CD4-positive, alpha-beta memory T cell (primary cell): ENCODE measurements at regions not wholly inside any gene's neighbourhood (a gene's known extent, or its start where the extent isn't known, plus 50 kb on each side); places are given as distances from the start of the nearest gene placed in this dataset.

Experiments used
- CTCF ChIA-PET: fragments of 350-600 bp; sonication (Branson Sonifier 250); formaldehyde crosslinking; loops from one replicate; lab custom pipeline; 2021; ENCODE audit warnings: inconsistent platforms; ENCODE audit not compliant: partially characterized antibody; lab: Charles Lee
- POLR2A ChIA-PET: fragments of 350-600 bp; sonication (Branson Sonifier 250); formaldehyde crosslinking; loops from one replicate; lab custom pipeline; 2021; ENCODE audit not compliant: partially characterized antibody; lab: Charles Lee
- DNase-seq, 5 donors: peaks; one replicate each; pipeline versions ENCODE4 v3.0.0 to v3.0.0-alpha.2; 2020 to 2022; ENCODE audit warnings: mixed read lengths in 1 of 5
- H3K27ac ChIP-seq: one replicate; pipeline ENCODE4 v1.7.0; 2013; ENCODE audit warnings: low read depth, low read length
- H3K27me3 ChIP-seq: 2 replicates; pipeline ENCODE4 v1.7.0; 2013; ENCODE audit warnings: mild to moderate bottlenecking, low read length, moderate library complexity; ENCODE audit not compliant: insufficient read depth
- H3K36me3 ChIP-seq: 2 replicates; pipeline ENCODE4 v1.7.0; 2013; ENCODE audit warnings: mild to moderate bottlenecking, low read length, moderate library complexity; ENCODE audit not compliant: insufficient read depth
- H3K4me1 ChIP-seq: 2 replicates; pipeline ENCODE4 v1.7.0; 2013; ENCODE audit warnings: mild to moderate bottlenecking, low read length, moderate library complexity; ENCODE audit not compliant: insufficient read depth
- H3K4me3 ChIP-seq, 2 donors: one replicate each; pipeline ENCODE4 v1.7.0; 2013; ENCODE audit warnings: low read length in 2 of 2, mild to moderate bottlenecking in 1 of 2
- H3K9me3 ChIP-seq, 2 donors: one replicate each; pipeline ENCODE4 v1.7.0; 2013; ENCODE audit warnings: low read length in 2 of 2, control low read depth in 1 of 2; ENCODE audit not compliant: control insufficient read depth in 1 of 2
- H3K27ac Mint-ChIP-seq, 7 donors: one replicate each; pipeline ENCODE4 v1.8.0; 2020 to 2021; ENCODE audit warnings: mixed read lengths in 7 of 7, mild to moderate bottlenecking in 6 of 7, inconsistent platforms in 3 of 7, moderate library complexity in 3 of 7
- H3K27me3 Mint-ChIP-seq, 2 donors: one replicate each; pipeline ENCODE4 v1.8.0; 2020 to 2021; ENCODE audit warnings: mixed read lengths in 2 of 2
- H3K36me3 Mint-ChIP-seq, 2 donors: one replicate each; pipeline ENCODE4 v1.8.0; 2020 to 2021; ENCODE audit warnings: mixed read lengths in 2 of 2, inconsistent platforms in 1 of 2, mild to moderate bottlenecking in 1 of 2
- H3K4me1 Mint-ChIP-seq, 4 donors: one replicate each; pipeline ENCODE4 v1.8.0; 2020 to 2021; ENCODE audit warnings: mixed read lengths in 4 of 4, mild to moderate bottlenecking in 1 of 4
- H3K4me3 Mint-ChIP-seq, 8 donors: one replicate each; pipeline ENCODE4 v1.8.0; 2020 to 2021; ENCODE audit warnings: mixed read lengths in 8 of 8, mild to moderate bottlenecking in 7 of 8, moderate library complexity in 6 of 8, inconsistent platforms in 3 of 8
- H3K9me3 Mint-ChIP-seq, 8 donors: one replicate each; pipeline ENCODE4 v1.8.0; 2020 to 2021; ENCODE audit warnings: mixed read lengths in 8 of 8, mild to moderate bottlenecking in 5 of 8, inconsistent platforms in 3 of 8, moderate library complexity in 1 of 8
- intact Hi-C: fragments of 100-400 bp; cut with micrococcal nuclease; formaldehyde crosslinking; loops from one replicate; pipeline ENCODE4 v1.15.1; 2023

DNA sequence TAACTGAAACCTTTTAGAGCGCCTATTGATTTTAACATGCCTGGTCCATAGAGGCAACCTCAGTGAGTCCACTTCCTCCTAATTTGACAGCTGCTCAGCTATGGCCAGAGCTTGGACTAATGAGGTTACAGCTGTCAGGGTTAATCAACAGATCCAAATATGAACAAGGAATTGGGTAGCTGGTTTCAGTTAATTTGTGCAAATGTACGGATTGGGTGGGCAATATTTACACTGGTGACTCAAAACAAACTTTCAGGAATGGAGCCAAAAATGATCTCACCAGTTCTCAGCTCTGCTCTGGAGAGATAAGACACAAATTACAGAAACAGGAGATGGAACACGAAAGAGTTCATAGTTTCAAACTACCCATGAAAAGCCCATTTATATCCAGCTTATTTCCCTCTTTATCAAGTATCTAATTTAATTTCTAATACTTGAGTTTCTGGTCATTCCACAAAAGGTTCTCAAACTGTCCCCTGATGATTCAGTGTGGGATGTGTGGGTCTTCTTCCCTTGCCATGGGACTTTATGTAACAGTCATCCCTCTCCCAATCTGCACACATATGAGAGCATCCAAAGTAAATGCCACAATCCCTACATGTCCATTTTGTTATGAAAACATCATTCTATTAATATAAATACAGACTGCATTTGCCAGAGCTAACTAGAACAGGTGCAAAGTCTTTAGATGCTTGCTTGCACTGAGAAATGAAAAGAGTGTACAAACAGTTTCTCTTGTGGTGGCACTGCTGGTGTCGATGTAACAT is 149.9 kb downstream of the RPS12 start:
- DNase-seq, result no peak
- Mint-ChIP-seq H3K27ac (no peak overlapping the region), H3K4me1 (no peaks in the 10 kb centered on the region), H3K36me3 (no peaks in the 10 kb centered on the region), H3K4me3 (no peak overlapping the region), H3K9me3 (no peaks in the 10 kb centered on the region), H3K27me3 (peaks cover 6 to 13% of the 10 kb centered on the region in 2 donors)
- intact Hi-C loops, result loop anchor here (5.0 kb wide), 1 partner anchor 1133 kb away; no protein-coding TSS in a partner anchor
- H3K4me1 ChIP-seq, result no peaks in the 10 kb centered on the region
- ChIA-PET POLR2A (no interaction called here), CTCF (interaction anchor here (1.2 kb wide), 1 partner anchor 11 kb away, joined by 4 read pairs; no protein-coding TSS in a partner anchor)
- H3K36me3 ChIP-seq, result no peaks in the 10 kb centered on the region
- H3K9me3 ChIP-seq, result no peaks in the 10 kb centered on the region
- H3K27ac ChIP-seq, result no peak overlapping the region
- no peak overlapping the region for H3K4me3 ChIP-seq
- H3K27me3 ChIP-seq, result no peaks in the 10 kb centered on the region

DNA sequence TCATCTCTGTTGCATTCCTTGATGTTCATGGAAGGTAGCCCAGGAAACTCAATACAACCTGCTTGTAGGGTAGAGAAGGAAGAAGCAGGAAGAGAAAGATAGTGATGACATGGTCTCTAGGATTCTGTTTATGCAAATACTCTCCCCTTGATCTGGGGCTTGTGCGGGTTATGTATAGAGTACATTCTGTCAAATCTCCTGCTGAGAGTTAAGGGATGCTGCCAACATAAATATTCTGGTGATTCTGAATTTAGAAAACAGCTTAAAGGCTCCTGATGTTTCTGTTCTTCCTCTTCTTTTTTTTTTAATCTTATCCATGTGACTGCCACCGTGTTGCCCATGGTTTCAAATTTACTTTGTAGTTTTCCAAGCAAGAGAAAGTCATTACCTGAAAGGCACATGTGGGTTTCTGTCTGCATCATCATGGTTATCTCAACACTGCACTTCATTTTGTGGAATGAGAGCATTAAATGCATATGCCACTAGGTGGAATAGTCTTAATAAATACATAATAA is 150.6 kb downstream of the RPS12 start:
- peaks cover 6 to 15% of the 10 kb centered on the region in 2 donors for H3K27me3 Mint-ChIP-seq
- H3K9me3 ChIP-seq, result no peaks in the 10 kb centered on the region
- no peaks in the 10 kb centered on the region for H3K9me3 Mint-ChIP-seq
- no peaks in the 10 kb centered on the region for H3K4me1 Mint-ChIP-seq
- no peak overlapping the region for H3K4me3 ChIP-seq
- CTCF ChIA-PET, result interaction anchor here (1.2 kb wide), 1 partner anchor 10 kb away, joined by 4 read pairs; no protein-coding TSS in a partner anchor
- no peak overlapping the region for H3K27ac Mint-ChIP-seq
- H3K4me3 Mint-ChIP-seq, result no peak overlapping the region
- H3K27ac ChIP-seq, result no peak overlapping the region
- H3K27me3 ChIP-seq, result no peaks in the 10 kb centered on the region
- intact Hi-C loops, result loop anchor here (5.0 kb wide), 1 partner anchor 1132 kb away; no protein-coding TSS in a partner anchor
- no peaks in the 10 kb centered on the region for H3K4me1 ChIP-seq
- H3K36me3 ChIP-seq, result no peaks in the 10 kb centered on the region
- POLR2A ChIA-PET, result no interaction called here
- DNase-seq, result no peak
- no peaks in the 10 kb centered on the region for H3K36me3 Mint-ChIP-seq

GRCh38 chr6:132967871-132968270 is 153.5 kb downstream of the RPS12 start:
- Histone ChIP-seq H3K4me1 (no peaks in the 10 kb centered on the region), H3K36me3 (no peaks in the 10 kb centered on the region), H3K9me3 (no peaks in the 10 kb centered on the region), H3K27me3 (no peaks in the 10 kb centered on the region), H3K4me3 (no peak overlapping the region), H3K27ac (no peak overlapping the region)
- intact Hi-C loops, result no loop called here
- Mint-ChIP-seq H3K4me3 (no peak overlapping the region), H3K27ac (no peak overlapping the region), H3K4me1 (no peaks in the 10 kb centered on the region), H3K27me3 (peaks cover 6 to 10% of the 10 kb centered on the region in 2 donors), H3K36me3 (no peaks in the 10 kb centered on the region), H3K9me3 (no peaks in the 10 kb centered on the region)
- DNase-seq, result no peak
- CTCF ChIA-PET, result no interaction called here
- POLR2A ChIA-PET, result no interaction called here

DNA sequence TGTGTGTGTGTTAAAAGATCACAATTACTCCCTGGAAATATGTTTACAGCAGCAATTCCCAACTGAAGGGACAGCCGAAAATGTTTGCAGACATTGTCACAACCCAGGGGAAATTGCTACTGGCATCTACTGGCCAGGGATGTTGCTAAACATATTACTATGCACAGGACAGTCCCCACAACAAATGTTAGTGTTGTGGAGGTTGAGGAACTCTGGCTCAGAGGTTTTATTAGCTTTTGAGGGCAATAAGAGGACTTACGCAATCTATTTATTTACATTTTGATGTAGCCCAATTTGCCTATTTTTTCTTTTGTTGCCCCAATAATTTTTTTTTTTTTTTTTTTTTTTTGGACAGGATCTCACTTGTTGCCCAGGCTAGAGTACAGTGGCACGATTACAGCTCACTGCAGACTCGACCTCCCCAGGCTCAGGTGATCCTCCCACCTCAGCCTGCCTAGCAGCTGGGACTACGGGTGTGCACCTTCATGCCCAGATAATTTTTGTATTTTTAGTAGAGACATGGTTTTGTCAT is 154.1 kb downstream of the RPS12 start:
- H3K4me1 Mint-ChIP-seq, result no peaks in the 10 kb centered on the region
- intact Hi-C loops, result no loop called here

GRCh38 chr6:132969196-132969595 is 154.8 kb downstream of the RPS12 start:
- H3K4me1 Mint-ChIP-seq, result no peaks in the 10 kb centered on the region
- Histone ChIP-seq H3K36me3 (no peaks in the 10 kb centered on the region), H3K4me1 (no peaks in the 10 kb centered on the region), H3K27ac (no peak overlapping the region), H3K9me3 (no peaks in the 10 kb centered on the region), H3K27me3 (no peaks in the 10 kb centered on the region), H3K4me3 (no peak overlapping the region)
- no peak for DNase-seq
- peaks cover 6% of the 10 kb centered on the region in 2 donors for H3K27me3 Mint-ChIP-seq
- H3K4me3 Mint-ChIP-seq, result no peak overlapping the region
- CTCF ChIA-PET, result no interaction called here
- intact Hi-C loops, result no loop called here
- POLR2A ChIA-PET, result no interaction called here
- H3K27ac Mint-ChIP-seq, result no peak overlapping the region
- no peaks in the 10 kb centered on the region for H3K9me3 Mint-ChIP-seq
- no peaks in the 10 kb centered on the region for H3K36me3 Mint-ChIP-seq

More for the DNA sequence above, 154.1 kb downstream of the RPS12 start:
- no peak overlapping the region for H3K4me3 ChIP-seq
- Mint-ChIP-seq H3K4me3 (no peak overlapping the region), H3K9me3 (no peaks in the 10 kb centered on the region), H3K27me3 (peaks cover 6 to 7% of the 10 kb centered on the region in 2 donors), H3K27ac (no peak overlapping the region), H3K36me3 (no peaks in the 10 kb centered on the region)
- no peaks in the 10 kb centered on the region for H3K36me3 ChIP-seq
- no peak for DNase-seq
- H3K27me3 ChIP-seq, result no peaks in the 10 kb centered on the region
- ChIA-PET CTCF (no interaction called here), POLR2A (no interaction called here)
- H3K9me3 ChIP-seq, result no peaks in the 10 kb centered on the region
- no peak overlapping the region for H3K27ac ChIP-seq
- no peaks in the 10 kb centered on the region for H3K4me1 ChIP-seq

DNA sequence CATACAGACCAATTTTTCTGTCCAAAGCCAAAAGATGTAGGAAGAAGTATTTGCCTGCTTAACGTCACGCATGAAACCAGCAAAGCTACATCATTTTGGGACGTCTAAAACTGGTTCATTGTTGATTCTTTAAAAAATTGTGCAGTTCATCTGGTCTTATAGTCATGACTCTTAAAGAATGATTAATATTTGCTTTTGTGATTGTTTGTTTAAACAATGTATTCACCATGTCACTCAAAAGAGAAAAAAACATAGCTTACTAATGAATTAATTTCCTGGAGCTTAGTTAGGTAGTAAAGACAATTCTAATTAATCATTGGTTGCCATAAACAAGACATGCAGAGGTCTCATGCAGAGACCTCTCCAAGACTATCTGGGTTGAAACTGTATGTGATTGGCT is 157.3 kb downstream of the RPS12 start:
- H3K27ac ChIP-seq, result no peak overlapping the region
- no peak overlapping the region for H3K27ac Mint-ChIP-seq
- intact Hi-C loops, result no loop called here
- no peak overlapping the region for H3K4me3 Mint-ChIP-seq
- H3K4me3 ChIP-seq, result no peak overlapping the region
- no peaks in the 10 kb centered on the region for H3K9me3 Mint-ChIP-seq
- ChIA-PET CTCF (no interaction called here), POLR2A (no interaction called here)
- no peaks in the 10 kb centered on the region for H3K4me1 Mint-ChIP-seq
- H3K27me3 ChIP-seq, result no peaks in the 10 kb centered on the region
- DNase-seq, result no peak
- H3K4me1 ChIP-seq, result no peaks in the 10 kb centered on the region
- no peaks in the 10 kb centered on the region for H3K9me3 ChIP-seq
- peaks cover 0 to 3% of the 10 kb centered on the region in 2 donors for H3K27me3 Mint-ChIP-seq
- H3K36me3 ChIP-seq, result no peaks in the 10 kb centered on the region
- no peaks in the 10 kb centered on the region for H3K36me3 Mint-ChIP-seq

DNA sequence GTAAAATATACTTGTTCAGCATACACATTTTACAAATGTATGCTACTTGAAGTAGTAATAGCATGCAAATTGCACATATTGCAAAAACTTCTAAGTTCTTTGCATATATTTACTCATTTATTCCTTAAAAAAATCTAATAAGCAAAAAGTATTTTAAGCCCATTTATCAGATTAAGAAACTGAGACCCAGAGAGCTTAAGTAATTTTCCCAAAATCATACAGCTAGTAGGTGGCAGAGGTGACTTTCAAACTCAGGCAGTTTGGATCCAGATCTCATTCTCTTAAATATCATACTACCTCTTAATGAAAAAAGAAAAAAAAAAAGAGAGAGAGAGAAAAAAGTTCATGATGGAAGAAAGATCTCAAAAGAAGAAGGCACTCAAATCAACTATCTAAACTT is 157.9 kb downstream of the RPS12 start:
- ChIA-PET CTCF (no interaction called here), POLR2A (no interaction called here)
- H3K36me3 Mint-ChIP-seq, result no peaks in the 10 kb centered on the region
- no peaks in the 10 kb centered on the region for H3K4me1 Mint-ChIP-seq
- Histone ChIP-seq H3K27me3 (no peaks in the 10 kb centered on the region), H3K4me3 (no peak overlapping the region), H3K4me1 (no peaks in the 10 kb centered on the region), H3K27ac (no peak overlapping the region), H3K36me3 (no peaks in the 10 kb centered on the region), H3K9me3 (no peaks in the 10 kb centered on the region)
- no peak overlapping the region for H3K4me3 Mint-ChIP-seq
- no peak for DNase-seq
- no peak overlapping the region for H3K27ac Mint-ChIP-seq
- no peaks in the 10 kb centered on the region for H3K9me3 Mint-ChIP-seq
- peaks cover 2 to 3% of the 10 kb centered on the region in 2 donors for H3K27me3 Mint-ChIP-seq
- intact Hi-C loops, result no loop called here
